GM18870 (cell line): ENCODE measurements at regions not wholly inside any gene's neighbourhood (a gene's known extent, or its start where the extent isn't known, plus 50 kb on each side); places are given as distances from the start of the nearest gene placed in this dataset.
"Not testable (repeated sequence)": the region's sequence is repeated elsewhere in the genome, so short reads cannot be mapped to it uniquely, and the experiment has no call there.

ENCODE experiments used
- ATAC-seq: cut with Tn5 transposase; IDR thresholded peaks from one replicate; pipeline ENCODE4 v1.9.1; 2021; ENCODE audit warnings: moderate library complexity; ENCODE audit not compliant: unreplicated experiment

- no peak for ATAC-seq
Measured at GRCh38 chr16:59510008-59510424, 775.9 kb upstream of the GOT2 start.

GRCh38 chr16:59500601-59501000, 766.5 kb upstream of the GOT2 start:
- no peak for ATAC-seq

- ATAC-seq, result no peak
Measured at GRCh38 chr16:59487067-59487466, 753.0 kb upstream of the GOT2 start.

GRCh38 chr16:59484833-59485516, 750.9 kb upstream of the GOT2 start:
- ATAC-seq, result no peak

GRCh38 chr16:59478838-59479237, 744.7 kb upstream of the GOT2 start:
- ATAC-seq, result no peak

GRCh38 chr16:59470556-59470955, 736.4 kb upstream of the GOT2 start:
- ATAC-seq, result no peak

- ATAC-seq, result no peak
Measured at GRCh38 chr16:59469266-59469665, 735.1 kb upstream of the GOT2 start.

GRCh38 chr16:59463776-59464175, 729.7 kb upstream of the GOT2 start:
- no peak for ATAC-seq

- ATAC-seq, result no peak
Measured at GRCh38 chr16:59459806-59460205, 725.7 kb upstream of the GOT2 start.

GRCh38 chr16:59455497-59455896, 721.4 kb upstream of the GOT2 start:
- ATAC-seq, result no peak

- ATAC-seq, result not testable (repeated sequence)
Measured at GRCh38 chr16:59450513-59450912, 716.4 kb upstream of the GOT2 start.

GRCh38 chr16:59440502-59440901, 706.4 kb upstream of the GOT2 start:
- ATAC-seq, result no peak

GRCh38 chr16:59432896-59433295, 698.8 kb upstream of the GOT2 start:
- ATAC-seq, result no peak

GRCh38 chr16:59432276-59432675, 698.2 kb upstream of the GOT2 start:
- no peak for ATAC-seq

GRCh38 chr16:59424714-59425273, 690.7 kb upstream of the GOT2 start:
- no peak for ATAC-seq

GRCh38 chr16:59411961-59412841, 678.1 kb upstream of the GOT2 start:
- no peak for ATAC-seq

- no peak for ATAC-seq
Measured at GRCh38 chr16:59410451-59410850, 676.3 kb upstream of the GOT2 start.

GRCh38 chr16:59405802-59406201, 671.7 kb upstream of the GOT2 start:
- ATAC-seq, result no peak

GRCh38 chr16:59404509-59404908, 670.4 kb upstream of the GOT2 start:
- no peak for ATAC-seq

GRCh38 chr16:59400830-59401229, 666.7 kb upstream of the GOT2 start:
- no peak for ATAC-seq

GRCh38 chr16:59397638-59398037, 663.5 kb upstream of the GOT2 start:
- ATAC-seq, result no peak

- ATAC-seq, result no peak
Measured at GRCh38 chr16:59394526-59394925, 660.4 kb upstream of the GOT2 start.
